ENCODE measurements at regions not wholly inside any gene's neighbourhood (a gene's known extent, or its start where the extent isn't known, plus 50 kb on each side); places are given as distances from the start of the nearest gene placed in this dataset.
"Not testable (repeated sequence)": the region's sequence is repeated elsewhere in the genome, so short reads cannot be mapped to it uniquely, and the experiment has no call there.

GRCh38 chr12:90543374-90543773, 411.6 kb downstream of the CCER1 start:
- peak overlapping the region; percentile 87 for H3K4me2 ChIP-seq (ENCODE audit: insufficient read depth, low read length)
- DNase-seq (ENCODE audit: low read depth, low spot score) (peak; percentile 93), FAIRE-seq (peak; percentile 64)
- H3K4me3 ChIP-seq (replicated peaks in 1 of 3; ENCODE audit: insufficient read depth in 1 of 3, low read depth in 1 of 3, low read length in 3 of 3): no peak overlapping the region
- no peaks in the 10 kb centered on the region for H3K36me3 ChIP-seq (ENCODE audit: control insufficient read depth in 2 of 2, extremely low read depth in 1 of 2, insufficient read depth in 2 of 2, low read length in 2 of 2)
- H3K9me1 ChIP-seq (replicated peaks; ENCODE audit: control insufficient read depth, extremely low read depth, insufficient read depth, low read length): no peaks in the 10 kb centered on the region
- ChIA-PET CTCF (interaction anchor here (0.9 to 1.8 kb wide), 5 partner anchors 9 to 401 kb away, joined by 3 to 6 read pairs (median 4); no protein-coding TSS in a partner anchor), POLR2A (no interaction called here)
- H3K9ac ChIP-seq (replicated peaks; ENCODE audit: extremely low read depth, insufficient read depth, low read length): peak overlapping the region; percentile 90
- intact Hi-C loops (cut with micrococcal nuclease) (loop anchor here (5.0 to 10.0 kb wide), 7 partner anchors 216 to 836 kb away; partner anchors contain the start of gene ATP2B1), dilution Hi-C loops (cut with MboI; ENCODE audit: extremely low pct_ligation_motif_present, low sequenced_read_pairs) (no loop called here)
- H3K27ac ChIP-seq (ENCODE audit: insufficient read depth, low read depth, low read length): peak overlapping the region; percentile 97
- TF ChIP-seq GATA2 (IDR thresholded peaks at IDR 0.05; ENCODE audit: insufficient read depth, insufficient read length, low read depth, low read length): peak; percentile 84
- peak; percentile 55 for TF ChIP-seq POLR2AphosphoS5 (IDR thresholded peaks at IDR 0.05; ENCODE audit: insufficient read depth, low read depth, low read length)
- TF ChIP-seq JUN (IDR thresholded peaks at IDR 0.05; ENCODE audit: borderline replicate concordance, insufficient read depth, insufficient read length, low read depth): peak; percentile 77
- TF ChIP-seq POLR2A (IDR thresholded peaks at IDR 0.05; ENCODE audit: low read depth, low read length): peak; percentile 55
- no peak for TF ChIP-seq EZH2 (IDR thresholded peaks at IDR 0.05; ENCODE audit: borderline replicate concordance, low read depth, low read length, severe bottlenecking)
- peak; percentile 51 for TF ChIP-seq FOS (IDR thresholded peaks at IDR 0.05; ENCODE audit: borderline replicate concordance, insufficient read depth, low read length)
- no peak for TF ChIP-seq MAX (IDR thresholded peaks at IDR 0.05; ENCODE audit: insufficient read depth, insufficient read length)
- TF ChIP-seq CTCF (IDR thresholded peaks at IDR 0.05; ENCODE audit: extremely low read depth in 1 of 2, insufficient read depth in 1 of 2, low read depth in 1 of 2, low read length in 2 of 2): no peak
- no peaks in the 10 kb centered on the region for H3K9me3 ChIP-seq (replicated peaks; ENCODE audit: control insufficient read depth, insufficient read depth, low read length)
- no TSS peak for BruUV-seq (replicated peaks)
- no peaks in the 10 kb centered on the region for H4K20me1 ChIP-seq (replicated peaks; ENCODE audit: control insufficient read depth, extremely low read depth, insufficient read depth, low read length)
- H3K79me2 ChIP-seq (ENCODE audit: control insufficient read depth, insufficient read depth, low read length): no peaks in the 10 kb centered on the region
- no peaks in the 10 kb centered on the region for H3K27me3 ChIP-seq (ENCODE audit: control insufficient read depth in 2 of 2, insufficient read depth in 2 of 2, low read length in 2 of 2)
- H3K4me1 ChIP-seq (ENCODE audit: control insufficient read depth, extremely low read depth, insufficient read depth, low read length): peaks cover 18% of the 10 kb centered on the region
- H2AFZ ChIP-seq (ENCODE audit: low read depth, low read length): no peak overlapping the region

GRCh38 chr12:90542852-90543251, 412.1 kb downstream of the CCER1 start:
- intact Hi-C loops (cut with micrococcal nuclease): loop anchor here (5.0 to 10.0 kb wide), 7 partner anchors 216 to 836 kb away; partner anchors contain the start of gene ATP2B1
- H3K9me3 ChIP-seq (replicated peaks; ENCODE audit: control insufficient read depth, insufficient read depth, low read length); H3K27me3 ChIP-seq (ENCODE audit: control insufficient read depth in 2 of 2, insufficient read depth in 2 of 2, low read length in 2 of 2); H3K79me2 ChIP-seq (ENCODE audit: control insufficient read depth, insufficient read depth, low read length); H3K9me1 ChIP-seq (replicated peaks; ENCODE audit: control insufficient read depth, extremely low read depth, insufficient read depth, low read length); dilution Hi-C loops (cut with MboI; ENCODE audit: extremely low pct_ligation_motif_present, low sequenced_read_pairs); DNase-seq (ENCODE audit: low read depth, low spot score); H3K36me3 ChIP-seq (ENCODE audit: control insufficient read depth in 2 of 2, extremely low read depth in 1 of 2, insufficient read depth in 2 of 2, low read length in 2 of 2); H3K4me3 ChIP-seq (replicated peaks in 1 of 3; ENCODE audit: insufficient read depth in 1 of 3, low read depth in 1 of 3, low read length in 3 of 3); POLR2A ChIA-PET; BruUV-seq (replicated peaks); H4K20me1 ChIP-seq (replicated peaks; ENCODE audit: control insufficient read depth, extremely low read depth, insufficient read depth, low read length); H2AFZ ChIP-seq (ENCODE audit: low read depth, low read length): not testable (repeated sequence)
- H3K4me2 ChIP-seq (ENCODE audit: insufficient read depth, low read length): peak overlapping the region; percentile 87
- peak; percentile 15 for FAIRE-seq
- peak overlapping the region; percentile 90 for H3K9ac ChIP-seq (replicated peaks; ENCODE audit: extremely low read depth, insufficient read depth, low read length)
- H3K27ac ChIP-seq (ENCODE audit: insufficient read depth, low read depth, low read length): peak overlapping the region; percentile 97
- H3K4me1 ChIP-seq (ENCODE audit: control insufficient read depth, extremely low read depth, insufficient read depth, low read length): peaks cover 18% of the 10 kb centered on the region
- CTCF ChIA-PET: interaction anchor here (1.7 to 1.8 kb wide), 2 partner anchors 28 to 367 kb away, joined by 5 to 6 read pairs; no protein-coding TSS in a partner anchor

GRCh38 chr12:90533828-90534227, 421.1 kb downstream of the CCER1 start:
- H3K9ac ChIP-seq (replicated peaks; ENCODE audit: extremely low read depth, insufficient read depth, low read length); H3K4me3 ChIP-seq (replicated peaks in 1 of 3; ENCODE audit: insufficient read depth in 1 of 3, low read depth in 1 of 3, low read length in 3 of 3); dilution Hi-C loops (cut with MboI; ENCODE audit: extremely low pct_ligation_motif_present, low sequenced_read_pairs); intact Hi-C loops (cut with micrococcal nuclease); H3K27me3 ChIP-seq (ENCODE audit: control insufficient read depth in 2 of 2, insufficient read depth in 2 of 2, low read length in 2 of 2); H3K36me3 ChIP-seq (ENCODE audit: control insufficient read depth in 2 of 2, extremely low read depth in 1 of 2, insufficient read depth in 2 of 2, low read length in 2 of 2); H4K20me1 ChIP-seq (replicated peaks; ENCODE audit: control insufficient read depth, extremely low read depth, insufficient read depth, low read length); DNase-seq (ENCODE audit: low read depth, low spot score); POLR2A ChIA-PET; H3K9me3 ChIP-seq (replicated peaks; ENCODE audit: control insufficient read depth, insufficient read depth, low read length); H3K4me2 ChIP-seq (ENCODE audit: insufficient read depth, low read length); FAIRE-seq; H3K79me2 ChIP-seq (ENCODE audit: control insufficient read depth, insufficient read depth, low read length); BruUV-seq (replicated peaks); H3K27ac ChIP-seq (ENCODE audit: insufficient read depth, low read depth, low read length); CTCF ChIA-PET; H3K9me1 ChIP-seq (replicated peaks; ENCODE audit: control insufficient read depth, extremely low read depth, insufficient read depth, low read length); H2AFZ ChIP-seq (ENCODE audit: low read depth, low read length); H3K4me1 ChIP-seq (ENCODE audit: control insufficient read depth, extremely low read depth, insufficient read depth, low read length): not testable (repeated sequence)
